ENCODE measurements at regions not wholly inside any gene's neighbourhood (a gene's known extent, or its start where the extent isn't known, plus 50 kb on each side); places are given as distances from the start of the nearest gene placed in this dataset.

DNA sequence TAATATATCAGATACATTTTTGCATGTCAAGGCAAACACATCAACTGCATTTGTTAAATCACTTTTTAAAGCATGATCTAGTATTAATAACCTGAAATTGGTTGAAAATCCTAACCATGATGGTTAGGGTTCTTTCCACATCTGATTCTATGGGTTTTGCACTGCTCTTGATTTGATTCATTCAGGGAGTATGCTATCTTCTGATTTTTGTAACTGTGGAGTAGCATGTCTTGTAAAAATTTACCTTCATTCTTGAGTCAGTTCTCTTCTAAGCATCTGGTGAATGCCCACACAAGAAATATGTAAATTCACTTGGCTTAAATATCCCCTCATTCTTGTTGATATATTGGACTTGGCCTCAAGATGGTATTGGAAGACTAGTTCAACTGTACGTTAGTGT lies 178.7 kb downstream of the KLF6 start:
- no peak overlapping the region for H3K4me2 ChIP-seq (ENCODE audit: insufficient read depth, low read length)
- H4K20me1 ChIP-seq (replicated peaks; ENCODE audit: control insufficient read depth, extremely low read depth, insufficient read depth, low read length), result no peaks in the 10 kb centered on the region
- ChIA-PET CTCF (no interaction called here), POLR2A (no interaction called here)
- no peaks in the 10 kb centered on the region for H3K79me2 ChIP-seq (ENCODE audit: control insufficient read depth, insufficient read depth, low read length)
- H3K27me3 ChIP-seq (ENCODE audit: control insufficient read depth in 2 of 2, insufficient read depth in 2 of 2, low read length in 2 of 2), result no peaks in the 10 kb centered on the region
- H3K4me3 ChIP-seq (replicated peaks in 1 of 3; ENCODE audit: insufficient read depth in 1 of 3, low read depth in 1 of 3, low read length in 3 of 3), result no peak overlapping the region
- FAIRE-seq (no peak), DNase-seq (ENCODE audit: low read depth, low spot score) (no peak)
- H3K4me1 ChIP-seq (ENCODE audit: control insufficient read depth, extremely low read depth, insufficient read depth, low read length), result no peaks in the 10 kb centered on the region
- no TSS peak for BruUV-seq (replicated peaks)
- no peaks in the 10 kb centered on the region for H3K9me3 ChIP-seq (replicated peaks; ENCODE audit: control insufficient read depth, insufficient read depth, low read length)
- no peak overlapping the region for H3K9ac ChIP-seq (replicated peaks; ENCODE audit: extremely low read depth, insufficient read depth, low read length)
- H3K27ac ChIP-seq (ENCODE audit: insufficient read depth, low read depth, low read length), result no peak overlapping the region
- TF ChIP-seq POLR2A (IDR thresholded peaks at IDR 0.05; ENCODE audit: low read depth, low read length) (no peak), CTCF (IDR thresholded peaks at IDR 0.05; ENCODE audit: extremely low read depth in 1 of 2, insufficient read depth in 1 of 2, low read depth in 1 of 2, low read length in 2 of 2) (no peak), EZH2 (IDR thresholded peaks at IDR 0.05; ENCODE audit: borderline replicate concordance, low read depth, low read length, severe bottlenecking) (no peak), FOS (IDR thresholded peaks at IDR 0.05; ENCODE audit: borderline replicate concordance, insufficient read depth, low read length) (no peak), JUN (IDR thresholded peaks at IDR 0.05; ENCODE audit: borderline replicate concordance, insufficient read depth, insufficient read length, low read depth) (no peak), MAX (IDR thresholded peaks at IDR 0.05; ENCODE audit: insufficient read depth, insufficient read length) (no peak)
- no peaks in the 10 kb centered on the region for H3K36me3 ChIP-seq (ENCODE audit: control insufficient read depth in 2 of 2, extremely low read depth in 1 of 2, insufficient read depth in 2 of 2, low read length in 2 of 2)
- intact Hi-C loops (cut with micrococcal nuclease) (no loop called here), dilution Hi-C loops (cut with MboI; ENCODE audit: extremely low pct_ligation_motif_present, low sequenced_read_pairs) (no loop called here)
- H2AFZ ChIP-seq (ENCODE audit: low read depth, low read length), result no peak overlapping the region
- H3K9me1 ChIP-seq (replicated peaks; ENCODE audit: control insufficient read depth, extremely low read depth, insufficient read depth, low read length), result no peaks in the 10 kb centered on the region

GRCh38 chr10:3605882-3606281 lies 179.1 kb downstream of the KLF6 start:
- dilution Hi-C loops (cut with MboI; ENCODE audit: extremely low pct_ligation_motif_present, low sequenced_read_pairs) (no loop called here), intact Hi-C loops (cut with micrococcal nuclease) (no loop called here)
- H3K4me1 ChIP-seq (ENCODE audit: control insufficient read depth, extremely low read depth, insufficient read depth, low read length), result no peaks in the 10 kb centered on the region
- H3K9me1 ChIP-seq (replicated peaks; ENCODE audit: control insufficient read depth, extremely low read depth, insufficient read depth, low read length), result no peaks in the 10 kb centered on the region
- H3K27ac ChIP-seq (ENCODE audit: insufficient read depth, low read depth, low read length), result no peak overlapping the region
- H4K20me1 ChIP-seq (replicated peaks; ENCODE audit: control insufficient read depth, extremely low read depth, insufficient read depth, low read length), result no peaks in the 10 kb centered on the region
- no peak for FAIRE-seq
- no TSS peak for BruUV-seq (replicated peaks)
- peaks cover 0 to 2% of the 10 kb centered on the region in 2 experiments for H3K27me3 ChIP-seq (ENCODE audit: control insufficient read depth in 2 of 2, insufficient read depth in 2 of 2, low read length in 2 of 2)
- TF ChIP-seq GATA2 (IDR thresholded peaks at IDR 0.05; ENCODE audit: insufficient read depth, insufficient read length, low read depth, low read length) (no peak), POLR2AphosphoS5 (IDR thresholded peaks at IDR 0.05; ENCODE audit: insufficient read depth, low read depth, low read length) (no peak), MYC (IDR thresholded peaks at IDR 0.05; ENCODE audit: low read depth, low read length) (no peak), EZH2 (IDR thresholded peaks at IDR 0.05; ENCODE audit: borderline replicate concordance, low read depth, low read length, severe bottlenecking) (no peak), POLR2A (IDR thresholded peaks at IDR 0.05; ENCODE audit: low read depth, low read length) (no peak), MAX (IDR thresholded peaks at IDR 0.05; ENCODE audit: insufficient read depth, insufficient read length) (no peak), FOS (IDR thresholded peaks at IDR 0.05; ENCODE audit: borderline replicate concordance, insufficient read depth, low read length) (no peak), JUN (IDR thresholded peaks at IDR 0.05; ENCODE audit: borderline replicate concordance, insufficient read depth, insufficient read length, low read depth) (no peak), CTCF (IDR thresholded peaks at IDR 0.05; ENCODE audit: extremely low read depth in 1 of 2, insufficient read depth in 1 of 2, low read depth in 1 of 2, low read length in 2 of 2) (no peak)
- H2AFZ ChIP-seq (ENCODE audit: low read depth, low read length), result no peak overlapping the region
- POLR2A ChIA-PET, result no interaction called here
- H3K36me3 ChIP-seq (ENCODE audit: control insufficient read depth in 2 of 2, extremely low read depth in 1 of 2, insufficient read depth in 2 of 2, low read length in 2 of 2), result no peaks in the 10 kb centered on the region
- no peaks in the 10 kb centered on the region for H3K9me3 ChIP-seq (replicated peaks; ENCODE audit: control insufficient read depth, insufficient read depth, low read length)
- H3K4me2 ChIP-seq (ENCODE audit: insufficient read depth, low read length), result no peak overlapping the region
- DNase-seq (ENCODE audit: low read depth, low spot score), result no peak
- no peak overlapping the region for H3K4me3 ChIP-seq (replicated peaks in 1 of 3; ENCODE audit: insufficient read depth in 1 of 3, low read depth in 1 of 3, low read length in 3 of 3)
- CTCF ChIA-PET, result no interaction called here
- H3K79me2 ChIP-seq (ENCODE audit: control insufficient read depth, insufficient read depth, low read length), result no peaks in the 10 kb centered on the region
- H3K9ac ChIP-seq (replicated peaks; ENCODE audit: extremely low read depth, insufficient read depth, low read length), result no peak overlapping the region
